ENCODE measurements at regions not wholly inside any gene's neighbourhood (a gene's known extent, or its start where the extent isn't known, plus 50 kb on each side); places are given as distances from the start of the nearest gene placed in this dataset.
A peak's percentile ranks its signal among the peaks of the same experiment; 100 is the strongest.

DNA sequence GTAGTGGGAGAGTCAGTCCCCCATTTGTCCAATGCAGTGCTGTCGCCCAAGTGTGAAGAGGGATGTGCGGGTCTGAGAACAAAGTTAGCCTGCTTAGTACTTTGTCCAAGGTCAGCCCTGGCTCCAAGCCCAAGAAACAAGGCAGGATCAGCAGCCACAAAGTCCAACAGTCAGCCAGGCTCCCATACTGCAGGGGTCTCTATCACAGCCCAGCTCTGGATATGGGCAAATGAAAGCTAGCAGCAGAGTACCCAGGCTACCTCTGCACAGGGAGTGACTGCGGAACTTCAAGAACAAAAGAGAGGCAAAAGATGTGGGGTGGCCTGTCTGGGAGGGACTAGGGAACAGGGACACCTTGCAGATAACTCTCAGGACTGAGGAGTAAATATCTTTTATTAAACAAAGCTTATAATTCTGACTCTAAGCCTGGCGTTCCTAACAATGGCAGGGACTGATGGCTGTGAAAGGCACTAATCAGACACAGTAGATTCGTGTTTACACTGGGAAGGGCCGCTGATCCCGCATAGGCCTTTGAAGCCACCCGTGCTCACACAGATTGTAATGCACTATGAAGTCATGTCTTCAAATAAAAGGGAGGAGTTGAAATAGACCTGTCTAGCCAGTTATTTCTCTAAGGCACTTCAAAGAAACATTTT lies 91.0 kb upstream of the EEA1 start:
- H3K36me3 ChIP-seq (ENCODE audit: control insufficient read depth, insufficient read depth, low read length), result no peaks in the 10 kb centered on the region

DNA sequence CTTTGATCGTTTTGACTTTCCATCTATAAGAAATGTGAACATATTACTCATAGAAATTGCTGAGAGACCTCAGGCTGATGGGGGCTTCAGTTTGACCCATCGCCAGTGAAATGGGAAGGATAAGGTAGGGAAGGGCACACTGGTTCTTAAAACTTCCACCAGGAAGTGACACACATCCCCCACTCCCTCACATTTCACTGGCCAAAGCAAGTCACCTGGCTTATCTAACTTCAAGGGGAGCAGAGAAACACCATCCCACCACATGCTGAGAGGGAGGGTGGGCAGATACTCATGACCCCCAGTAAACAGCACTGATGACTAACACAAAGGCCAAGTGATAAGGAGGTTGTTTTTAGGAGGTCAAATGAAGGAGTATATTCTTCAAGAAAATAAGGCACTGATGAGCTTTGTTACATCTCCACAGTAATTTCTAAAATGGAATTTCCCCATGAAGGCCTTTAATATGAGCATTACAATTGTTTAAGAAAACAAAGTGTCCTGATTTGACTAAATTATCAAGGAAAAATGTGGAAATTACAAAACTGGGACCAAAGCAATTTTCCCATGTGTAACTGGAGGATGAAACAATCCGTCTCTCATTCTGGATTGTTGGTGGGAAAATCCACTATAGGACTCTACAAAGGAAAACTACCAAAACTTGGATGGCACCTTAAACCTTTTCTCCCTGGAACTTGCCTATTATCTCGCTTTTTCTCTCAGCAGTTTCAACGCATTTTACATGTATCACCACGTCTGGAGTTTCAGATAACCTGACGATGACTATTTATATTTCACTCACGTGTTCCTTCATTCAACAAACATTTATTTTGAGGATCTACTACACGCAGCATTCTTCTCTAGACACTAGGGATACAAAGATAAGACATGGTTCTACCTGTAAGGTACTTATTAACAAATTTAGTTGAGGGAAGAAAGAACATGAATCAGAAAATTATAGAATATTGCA lies 91.8 kb upstream of the EEA1 start:
- no peaks in the 10 kb centered on the region for H4K20me1 ChIP-seq (ENCODE audit: control insufficient read depth, extremely low read depth, insufficient read depth, low read length)
- H3K9ac ChIP-seq (ENCODE audit: insufficient read depth, low read length), result no peak overlapping the region
- H3K4me3 ChIP-seq (replicated peaks in 1 of 4; ENCODE audit: control extremely low read depth in 1 of 4, insufficient read depth in 1 of 4, low read depth in 3 of 4, low read length in 4 of 4), result no peak overlapping the region
- TF ChIP-seq, protein P1, sequence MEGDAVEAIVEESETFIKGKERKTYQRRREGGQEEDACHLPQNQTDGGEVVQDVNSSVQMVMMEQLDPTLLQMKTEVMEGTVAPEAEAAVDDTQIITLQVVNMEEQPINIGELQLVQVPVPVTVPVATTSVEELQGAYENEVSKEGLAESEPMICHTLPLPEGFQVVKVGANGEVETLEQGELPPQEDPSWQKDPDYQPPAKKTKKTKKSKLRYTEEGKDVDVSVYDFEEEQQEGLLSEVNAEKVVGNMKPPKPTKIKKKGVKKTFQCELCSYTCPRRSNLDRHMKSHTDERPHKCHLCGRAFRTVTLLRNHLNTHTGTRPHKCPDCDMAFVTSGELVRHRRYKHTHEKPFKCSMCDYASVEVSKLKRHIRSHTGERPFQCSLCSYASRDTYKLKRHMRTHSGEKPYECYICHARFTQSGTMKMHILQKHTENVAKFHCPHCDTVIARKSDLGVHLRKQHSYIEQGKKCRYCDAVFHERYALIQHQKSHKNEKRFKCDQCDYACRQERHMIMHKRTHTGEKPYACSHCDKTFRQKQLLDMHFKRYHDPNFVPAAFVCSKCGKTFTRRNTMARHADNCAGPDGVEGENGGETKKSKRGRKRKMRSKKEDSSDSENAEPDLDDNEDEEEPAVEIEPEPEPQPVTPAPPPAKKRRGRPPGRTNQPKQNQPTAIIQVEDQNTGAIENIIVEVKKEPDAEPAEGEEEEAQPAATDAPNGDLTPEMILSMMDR (conservative IDR thresholded peaks at IDR 0.05 in 1 of 2, IDR thresholded peaks at IDR 0.05 in 1 of 2; ENCODE audit: low read depth in 1 of 2, low read length in 2 of 2), result no peak
- no peak for TF ChIP-seq EZH2 (IDR thresholded peaks at IDR 0.05; ENCODE audit: low read length, missing control alignments)
- H3K4me1 ChIP-seq (ENCODE audit: control insufficient read depth, extremely low read depth, insufficient read depth, low read length), result no peaks in the 10 kb centered on the region
- H3K79me2 ChIP-seq (ENCODE audit: control insufficient read depth, insufficient read depth, low read length), result no peaks in the 10 kb centered on the region
- H3K27me3 ChIP-seq (ENCODE audit: control insufficient read depth, insufficient read depth, low read length), result no peaks in the 10 kb centered on the region
- no peaks in the 10 kb centered on the region for H3K9me3 ChIP-seq (ENCODE audit: control insufficient read depth, insufficient read depth, low read depth, low read length)
- no peak overlapping the region for H3K27ac ChIP-seq (ENCODE audit: insufficient read depth, low read length)
- no peak for DNase-seq (ENCODE audit: low read depth in 2 of 2)
- H3K4me2 ChIP-seq (ENCODE audit: extremely low read depth, insufficient read depth, low read length), result no peak overlapping the region
- H2AFZ ChIP-seq (ENCODE audit: low read length), result no peak overlapping the region
- no peaks in the 10 kb centered on the region for H3K36me3 ChIP-seq (ENCODE audit: control insufficient read depth, insufficient read depth, low read length)

More for the DNA sequence above, 91.0 kb upstream of the EEA1 start:
- Histone ChIP-seq H4K20me1 (ENCODE audit: control insufficient read depth, extremely low read depth, insufficient read depth, low read length) (no peaks in the 10 kb centered on the region), H3K4me3 (replicated peaks in 1 of 4; ENCODE audit: control extremely low read depth in 1 of 4, insufficient read depth in 1 of 4, low read depth in 3 of 4, low read length in 4 of 4) (no peak overlapping the region), H3K27me3 (ENCODE audit: control insufficient read depth, insufficient read depth, low read length) (no peaks in the 10 kb centered on the region), H3K4me2 (ENCODE audit: extremely low read depth, insufficient read depth, low read length) (no peak overlapping the region), H2AFZ (ENCODE audit: low read length) (no peak overlapping the region), H3K27ac (ENCODE audit: insufficient read depth, low read length) (no peak overlapping the region), H3K9me3 (ENCODE audit: control insufficient read depth, insufficient read depth, low read depth, low read length) (no peaks in the 10 kb centered on the region), H3K4me1 (ENCODE audit: control insufficient read depth, extremely low read depth, insufficient read depth, low read length) (no peaks in the 10 kb centered on the region), H3K79me2 (ENCODE audit: control insufficient read depth, insufficient read depth, low read length) (no peaks in the 10 kb centered on the region), H3K9ac (ENCODE audit: insufficient read depth, low read length) (no peak overlapping the region)
- TF ChIP-seq, protein P1 (conservative IDR thresholded peaks at IDR 0.05 in 1 of 2, IDR thresholded peaks at IDR 0.05 in 1 of 2; ENCODE audit: low read depth in 1 of 2, low read length in 2 of 2), result no peak
- TF ChIP-seq EZH2 (IDR thresholded peaks at IDR 0.05; ENCODE audit: low read length, missing control alignments), result no peak
- DNase-seq (ENCODE audit: low read depth in 2 of 2), result no peak

DNA sequence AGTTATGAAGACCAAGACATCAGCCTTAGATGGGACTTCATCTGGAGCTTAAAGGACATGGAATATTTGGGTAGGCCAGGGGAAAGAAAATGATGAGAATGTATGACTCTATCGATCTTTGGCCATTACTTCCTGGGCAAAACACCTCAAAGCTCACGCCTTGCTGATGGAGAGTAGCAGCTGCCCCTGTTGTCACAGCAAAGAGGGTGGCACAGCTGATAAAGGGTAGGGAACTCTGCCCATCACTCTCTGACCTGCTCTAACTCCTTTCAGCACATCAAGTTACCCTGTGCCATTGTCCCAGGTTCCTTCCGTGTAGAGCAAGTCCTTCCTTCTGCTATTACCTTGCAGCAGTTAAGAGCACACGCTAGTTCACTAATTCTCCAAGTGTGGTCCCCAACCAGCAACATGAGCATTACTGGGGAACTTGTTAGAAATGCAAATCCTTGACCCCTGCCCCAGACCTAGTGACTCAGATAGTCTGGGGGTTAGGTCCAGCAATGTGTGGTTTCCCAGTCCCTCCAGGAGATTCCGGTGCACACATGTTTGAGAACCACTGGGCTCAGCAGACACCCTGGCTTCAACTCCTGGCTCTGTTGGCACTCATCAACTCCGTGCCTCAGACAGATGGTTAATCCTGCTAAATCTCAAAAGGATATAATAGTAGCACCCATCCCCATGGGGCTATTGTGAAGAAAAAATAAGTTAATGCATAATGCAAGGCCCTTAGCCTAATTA lies 93.7 kb upstream of the EEA1 start:
- no peaks in the 10 kb centered on the region for H3K9me3 ChIP-seq (ENCODE audit: control insufficient read depth, insufficient read depth, low read depth, low read length)
- H2AFZ ChIP-seq (ENCODE audit: low read length), result no peak overlapping the region
- no peak overlapping the region for H3K27ac ChIP-seq (ENCODE audit: insufficient read depth, low read length)
- no peaks in the 10 kb centered on the region for H4K20me1 ChIP-seq (ENCODE audit: control insufficient read depth, extremely low read depth, insufficient read depth, low read length)
- no peaks in the 10 kb centered on the region for H3K36me3 ChIP-seq (ENCODE audit: control insufficient read depth, insufficient read depth, low read length)
- no peak overlapping the region for H3K4me2 ChIP-seq (ENCODE audit: extremely low read depth, insufficient read depth, low read length)
- TF ChIP-seq EZH2 (IDR thresholded peaks at IDR 0.05; ENCODE audit: low read length, missing control alignments), result no peak
- TF ChIP-seq, protein P1 (conservative IDR thresholded peaks at IDR 0.05 in 1 of 2, IDR thresholded peaks at IDR 0.05 in 1 of 2; ENCODE audit: low read depth in 1 of 2, low read length in 2 of 2), result no peak
- H3K4me1 ChIP-seq (ENCODE audit: control insufficient read depth, extremely low read depth, insufficient read depth, low read length), result no peaks in the 10 kb centered on the region
- H3K27me3 ChIP-seq (ENCODE audit: control insufficient read depth, insufficient read depth, low read length), result no peaks in the 10 kb centered on the region
- peak; percentile 42 to 76 for DNase-seq (ENCODE audit: low read depth in 2 of 2)
- no peak overlapping the region for H3K9ac ChIP-seq (ENCODE audit: insufficient read depth, low read length)
- no peaks in the 10 kb centered on the region for H3K79me2 ChIP-seq (ENCODE audit: control insufficient read depth, insufficient read depth, low read length)
- H3K4me3 ChIP-seq (replicated peaks in 1 of 4; ENCODE audit: control extremely low read depth in 1 of 4, insufficient read depth in 1 of 4, low read depth in 3 of 4, low read length in 4 of 4), result no peak overlapping the region
